Right lobe of liver (tissue), 6 donors: ENCODE measurements at regions not wholly inside any gene's neighbourhood (a gene's known extent, or its start where the extent isn't known, plus 50 kb on each side); places are given as distances from the start of the nearest gene placed in this dataset.

Source experiments
- ATAC-seq, 4 donors: fragments of 200-7000 bp; cut with Tn5 transposase; one replicate each; pipeline ENCODE4 v1.9.1; 2020; ENCODE audit warnings: mild to moderate bottlenecking in 4 of 4, moderate library complexity in 4 of 4
- DNase-seq, 3 donors: peaks; one replicate each; pipeline ENCODE4 v3.0.0-alpha.2; 2020
- H3K27ac ChIP-seq, 3 donors: fragments of 200-600 bp; one replicate each; pipeline ENCODE4 v1.8.0; 2022
- H3K27me3 ChIP-seq, 2 donors: fragments of 200-600 bp; one replicate each; pipeline ENCODE4 v1.8.0; 2022
- H3K36me3 ChIP-seq, 4 donors: fragments of 200-600 bp; sonication (generic) in 1 of 4; one replicate each; pipeline versions ENCODE4 v1.5.1 to v1.8.0; 2017 to 2022; ENCODE audit warnings: control low read depth in 1 of 4
- H3K4me1 ChIP-seq, 4 donors: fragments of 200-600 bp; sonication (generic) in 1 of 4; one replicate each; pipeline versions ENCODE4 v1.5.1 to v1.8.0; 2017 to 2022; ENCODE audit warnings: control low read depth in 1 of 4
- H3K4me3 ChIP-seq, 3 donors: fragments of 200-600 bp; one replicate each; pipeline ENCODE4 v1.8.0; 2022
- H3K9me3 ChIP-seq, 4 donors: fragments of 200-600 bp; sonication (generic) in 1 of 4; one replicate each; pipeline versions ENCODE4 v1.5.1 to v1.8.0; 2017 to 2022; ENCODE audit warnings: control low read depth in 1 of 4
- POLR2A ChIP-seq: fragments of 450-650 bp; IDR thresholded peaks from one replicate; pipeline ENCODE4 v1.6.1; 2017; ENCODE audit warnings: antibody characterized with exemption, mild to moderate bottlenecking
- WGBS: methylation state at CpG from one replicate; pipeline ENCODE4 v1.1.6; 2018; ENCODE audit warnings: low coverage, low lambda C conversion rate; ENCODE audit not compliant: insufficient coverage; ENCODE audit errors: missing lambda C conversion rate; 5-methylcytosine and 5-hydroxymethylcytosine counted together
- intact Hi-C, 2 donors: fragments of 100-400 bp; cut with DNase I; formaldehyde crosslinking; loops; one replicate each; pipeline versions ENCODE4 v1.11.2 to v1.14.1; 2022
- TF ChIP-seq, protein P1 (sequence below), 4 donors: fragments of 200-600 bp in 3 of 4; fragments of 450-650 bp in 1 of 4; IDR thresholded peaks; one replicate each; pipeline versions ENCODE4 v1.5.1 to v1.8.0; 2016 to 2022; ENCODE audit warnings: antibody characterized with exemption in 4 of 4, mild to moderate bottlenecking in 2 of 4
- donor health status: DM: no; HTN: yes; CAD: no.
- donor health status: DM: no; HTN: no; CAD: no.
- donor health status: DM: no; HTN: no; CAD: no.
- donor health status: DM: no; HTN: yes; CAD: no.
- donor health status: DM: no; HTN: yes; CAD: no.

GRCh38 chr3:137477614-137478013 lies 286.5 kb upstream of the SOX14 start:
- Histone ChIP-seq H3K36me3 (no peaks in the 10 kb centered on the region), H3K4me3 (no peak overlapping the region), H3K27ac (no peak overlapping the region), H3K4me1 (no peaks in the 10 kb centered on the region), H3K27me3 (no peaks in the 10 kb centered on the region), H3K9me3 (no peaks in the 10 kb centered on the region)
- no peak for ATAC-seq
- 56% methylated on average over 6 of the region's 6 CpGs for WGBS
- no peak for TF ChIP-seq POLR2A
- TF ChIP-seq, protein P1, sequence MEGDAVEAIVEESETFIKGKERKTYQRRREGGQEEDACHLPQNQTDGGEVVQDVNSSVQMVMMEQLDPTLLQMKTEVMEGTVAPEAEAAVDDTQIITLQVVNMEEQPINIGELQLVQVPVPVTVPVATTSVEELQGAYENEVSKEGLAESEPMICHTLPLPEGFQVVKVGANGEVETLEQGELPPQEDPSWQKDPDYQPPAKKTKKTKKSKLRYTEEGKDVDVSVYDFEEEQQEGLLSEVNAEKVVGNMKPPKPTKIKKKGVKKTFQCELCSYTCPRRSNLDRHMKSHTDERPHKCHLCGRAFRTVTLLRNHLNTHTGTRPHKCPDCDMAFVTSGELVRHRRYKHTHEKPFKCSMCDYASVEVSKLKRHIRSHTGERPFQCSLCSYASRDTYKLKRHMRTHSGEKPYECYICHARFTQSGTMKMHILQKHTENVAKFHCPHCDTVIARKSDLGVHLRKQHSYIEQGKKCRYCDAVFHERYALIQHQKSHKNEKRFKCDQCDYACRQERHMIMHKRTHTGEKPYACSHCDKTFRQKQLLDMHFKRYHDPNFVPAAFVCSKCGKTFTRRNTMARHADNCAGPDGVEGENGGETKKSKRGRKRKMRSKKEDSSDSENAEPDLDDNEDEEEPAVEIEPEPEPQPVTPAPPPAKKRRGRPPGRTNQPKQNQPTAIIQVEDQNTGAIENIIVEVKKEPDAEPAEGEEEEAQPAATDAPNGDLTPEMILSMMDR (IDR thresholded peaks at IDR 0.05), result no peak
- no peak for DNase-seq
- intact Hi-C loops, result no loop called here

DNA sequence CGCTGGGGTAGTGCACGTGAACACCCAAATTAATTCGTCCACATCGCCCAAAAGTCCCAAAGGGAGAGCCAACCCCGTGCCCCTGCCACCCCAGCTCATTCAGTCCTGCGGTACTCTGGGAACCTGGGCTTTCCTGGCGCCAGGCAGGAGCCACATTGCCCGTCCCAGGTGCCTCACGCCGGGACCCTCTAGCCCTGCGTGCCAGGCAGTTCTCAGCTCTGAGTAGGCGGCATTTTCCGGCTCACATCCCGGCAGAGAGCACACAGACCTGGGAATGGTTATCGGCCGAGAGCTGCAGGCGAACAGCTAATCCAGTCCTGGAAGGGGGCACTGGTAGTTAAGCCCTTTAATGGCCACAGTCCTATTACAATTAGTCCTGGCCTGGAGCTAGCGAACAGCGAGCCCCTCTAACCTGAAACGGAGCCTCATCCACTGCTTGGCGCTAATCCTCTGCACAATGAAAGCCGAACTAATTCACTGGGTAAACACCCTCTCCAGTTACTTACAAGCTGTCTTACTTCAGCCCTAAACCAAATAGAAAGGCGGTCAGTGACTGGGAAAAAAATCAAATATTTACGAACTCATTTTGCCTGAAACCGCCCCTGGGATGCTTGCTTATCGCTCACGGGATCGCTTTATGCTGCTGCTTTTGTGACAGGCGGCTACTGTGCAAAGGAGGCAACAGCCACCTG lies 254.6 kb upstream of the SOX14 start:
- H3K27me3 ChIP-seq, result no peaks in the 10 kb centered on the region
- TF ChIP-seq, protein P1 (IDR thresholded peaks at IDR 0.05), result no peak
- TF ChIP-seq POLR2A, result no peak
- no peaks in the 10 kb centered on the region for H3K9me3 ChIP-seq
- DNase-seq, result no peak
- intact Hi-C loops, result no loop called here
- no peaks in the 10 kb centered on the region for H3K36me3 ChIP-seq
- ATAC-seq, result no peak
- no peak overlapping the region for H3K4me3 ChIP-seq
- WGBS, result 54% methylated on average over 15 of the region's 29 CpGs
- no peaks in the 10 kb centered on the region for H3K4me1 ChIP-seq
- H3K27ac ChIP-seq, result no peak overlapping the region

- Histone ChIP-seq H3K36me3 (no peaks in the 10 kb centered on the region), H3K4me1 (no peaks in the 10 kb centered on the region), H3K4me3 (no peak overlapping the region), H3K9me3 (no peaks in the 10 kb centered on the region), H3K27me3 (no peaks in the 10 kb centered on the region), H3K27ac (no peak overlapping the region)
- intact Hi-C loops, result no loop called here
- TF ChIP-seq, protein P1 (IDR thresholded peaks at IDR 0.05), result no peak
- no peak for TF ChIP-seq POLR2A
- DNase-seq (no peak), ATAC-seq (no peak)
- WGBS, result 33% methylated on average over 1 of the region's 1 CpG
Observed at GRCh38 chr3:137511655-137512054, 252.5 kb upstream of the SOX14 start.

GRCh38 chr3:137514853-137515252 lies 249.3 kb upstream of the SOX14 start:
- Histone ChIP-seq H3K9me3 (no peaks in the 10 kb centered on the region), H3K27me3 (no peaks in the 10 kb centered on the region), H3K27ac (no peak overlapping the region), H3K4me1 (no peaks in the 10 kb centered on the region), H3K36me3 (no peaks in the 10 kb centered on the region), H3K4me3 (no peak overlapping the region)
- ATAC-seq (no peak), DNase-seq (no peak)
- intact Hi-C loops, result no loop called here
- WGBS, result 28% methylated on average over 2 of the region's 2 CpGs
- TF ChIP-seq, protein P1 (IDR thresholded peaks at IDR 0.05), result no peak
- TF ChIP-seq POLR2A, result no peak

DNA sequence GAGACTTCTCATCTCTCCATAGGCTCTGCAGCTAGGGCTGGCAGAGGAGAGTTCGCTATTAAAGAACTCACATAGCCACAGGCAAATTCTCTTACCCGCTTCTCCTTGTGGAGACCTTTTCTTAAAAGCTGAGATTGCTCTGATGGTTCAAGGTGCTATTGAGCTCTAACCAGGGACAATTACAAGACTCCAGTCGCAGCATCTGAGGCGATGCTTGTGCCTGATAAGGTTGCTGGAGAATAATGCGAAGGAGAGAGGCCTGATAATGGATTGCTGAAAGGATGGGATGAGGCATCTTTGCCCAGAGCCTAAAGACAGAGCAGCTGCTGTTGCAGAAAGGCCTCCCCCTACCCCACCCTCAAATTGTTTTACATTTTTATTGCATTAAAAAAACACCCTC lies 244.5 kb upstream of the SOX14 start:
- Histone ChIP-seq H3K36me3 (no peaks in the 10 kb centered on the region), H3K4me3 (no peak overlapping the region), H3K4me1 (no peaks in the 10 kb centered on the region), H3K27ac (no peak overlapping the region), H3K27me3 (no peaks in the 10 kb centered on the region), H3K9me3 (no peaks in the 10 kb centered on the region)
- 44% methylated on average over 5 of the region's 5 CpGs for WGBS
- intact Hi-C loops, result no loop called here
- ATAC-seq, result no peak
- TF ChIP-seq POLR2A, result no peak
- TF ChIP-seq, protein P1 (IDR thresholded peaks at IDR 0.05), result no peak
- DNase-seq, result no peak
